ENCODE measurements at regions not wholly inside any gene's neighbourhood (a gene's known extent, or its start where the extent isn't known, plus 50 kb on each side); places are given as distances from the start of the nearest gene placed in this dataset.

- ATAC-seq (replicated peaks; ENCODE audit: extremely low read depth, poor library complexity, severe bottlenecking) = no peak
- no peaks in the 10 kb centered on the region for H3K36me3 Mint-ChIP-seq (ENCODE audit: insufficient read depth)
- H3K4me1 Mint-ChIP-seq = peaks cover 25% of the 10 kb centered on the region
- H3K9me3 Mint-ChIP-seq = no peaks in the 10 kb centered on the region
- H3K4me3 Mint-ChIP-seq = no peak overlapping the region
- no peak for DNase-seq (ENCODE audit: low spot score in 2 of 2)
- no peaks in the 10 kb centered on the region for H3K27me3 Mint-ChIP-seq
- no peak overlapping the region for H3K27ac Mint-ChIP-seq (ENCODE audit: low read depth)
These were observed 217.1 kb upstream of the AMIGO2 start for GRCh38 chr12:47296828-47297227.

GRCh38 chr12:47293406-47293805 lies 213.6 kb upstream of the AMIGO2 start:
- no peak overlapping the region for H3K4me3 Mint-ChIP-seq

GRCh38 chr12:47286676-47287075 lies 206.9 kb upstream of the AMIGO2 start:
- Mint-ChIP-seq H3K36me3 (ENCODE audit: insufficient read depth) (no peaks in the 10 kb centered on the region), H3K27ac (ENCODE audit: low read depth) (no peak overlapping the region), H3K4me1 (peaks cover 3% of the 10 kb centered on the region), H3K9me3 (no peaks in the 10 kb centered on the region), H3K27me3 (no peaks in the 10 kb centered on the region), H3K4me3 (no peak overlapping the region)
- ATAC-seq (replicated peaks; ENCODE audit: extremely low read depth, poor library complexity, severe bottlenecking) (no peak), DNase-seq (ENCODE audit: low spot score in 2 of 2) (no peak)

More at GRCh38 chr12:47293406-47293805, 213.6 kb upstream of the AMIGO2 start:
- no peak for DNase-seq (ENCODE audit: low spot score in 2 of 2)
- H3K27me3 Mint-ChIP-seq = no peaks in the 10 kb centered on the region
- H3K9me3 Mint-ChIP-seq = no peaks in the 10 kb centered on the region
- no peaks in the 10 kb centered on the region for H3K36me3 Mint-ChIP-seq (ENCODE audit: insufficient read depth)
- peaks cover 7% of the 10 kb centered on the region for H3K4me1 Mint-ChIP-seq
- no peak for ATAC-seq (replicated peaks; ENCODE audit: extremely low read depth, poor library complexity, severe bottlenecking)
- H3K27ac Mint-ChIP-seq (ENCODE audit: low read depth) = no peak overlapping the region
